NCI-H226 (cell line): ENCODE measurements at regions not wholly inside any gene's neighbourhood (a gene's known extent, or its start where the extent isn't known, plus 50 kb on each side); places are given as distances from the start of the nearest gene placed in this dataset.
"Not testable (repeated sequence)": the region's sequence is repeated elsewhere in the genome, so short reads cannot be mapped to it uniquely, and the experiment has no call there.

ENCODE experiments used
- DNase-seq: peaks from one replicate; pipeline ENCODE4 v3.0.0-alpha.2; 2015

DNA sequence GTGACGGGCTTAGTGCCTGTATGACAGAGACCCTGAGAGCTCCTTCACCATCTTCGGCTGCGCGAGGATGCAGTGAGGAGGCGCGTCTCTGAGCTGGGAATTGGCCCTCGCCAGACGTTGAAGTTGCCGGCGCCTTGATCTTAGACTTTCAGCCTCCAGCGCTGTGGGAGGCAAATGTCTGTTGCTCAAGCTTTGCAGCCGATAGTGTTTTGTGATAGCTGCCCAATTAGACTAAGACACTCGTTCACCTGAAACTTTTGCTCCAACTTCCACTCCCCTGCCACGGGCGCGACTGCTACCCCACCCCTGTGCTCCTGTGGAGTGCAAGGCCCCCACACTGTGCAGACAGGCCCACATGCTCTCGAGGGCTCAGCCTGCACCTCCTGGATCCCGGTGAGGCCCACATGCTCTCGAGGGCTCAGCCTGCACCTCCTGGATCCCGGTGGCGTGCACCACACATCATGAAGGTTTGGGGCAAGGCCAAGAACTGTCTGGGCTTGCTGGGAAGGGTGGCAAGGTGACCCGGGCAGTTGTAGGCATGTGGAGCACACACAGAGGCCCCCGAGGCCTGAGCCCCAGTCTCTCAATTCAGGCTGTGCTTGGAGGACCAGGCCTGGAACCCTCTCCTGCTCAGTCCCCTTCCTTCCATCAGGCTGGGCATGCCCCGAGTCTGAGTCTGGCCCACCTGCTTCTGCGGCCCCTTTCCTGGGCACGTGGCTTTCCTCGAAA is 324.6 kb downstream of the TMEM121 start:
- DNase-seq = no peak

DNA sequence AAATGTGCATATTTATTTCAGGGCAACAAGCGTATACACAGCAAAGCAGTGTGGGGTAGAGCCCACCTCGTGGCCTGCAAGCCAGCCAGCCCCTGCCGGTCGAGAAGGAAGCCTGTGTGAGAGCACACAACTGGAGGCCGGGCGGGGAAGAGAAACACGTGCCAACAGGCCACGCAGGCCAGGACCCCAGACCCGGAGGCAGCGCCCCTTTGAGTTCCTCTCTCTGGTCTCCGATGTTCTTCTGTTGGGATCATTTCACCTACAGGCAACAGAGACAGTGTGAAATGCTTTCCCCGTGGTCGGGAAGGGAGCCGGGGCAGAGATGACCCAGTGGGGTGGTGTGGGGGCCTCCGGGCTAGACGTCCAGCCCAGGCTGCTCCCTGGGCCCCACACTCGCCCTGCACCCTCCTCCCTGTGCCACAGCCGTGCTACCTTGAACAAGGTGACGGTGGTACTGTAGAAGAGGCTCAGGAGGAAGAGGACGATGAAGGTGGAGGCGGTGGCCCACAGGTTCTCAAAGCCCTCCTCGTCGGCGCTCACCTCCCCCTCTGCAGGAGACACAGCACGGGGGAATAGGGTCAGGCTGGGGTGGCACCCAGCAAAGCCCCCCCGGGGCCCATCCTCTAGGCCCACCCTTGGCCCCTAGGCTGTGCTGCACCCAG is 325.5 kb downstream of the TMEM121 start:
- no peak for DNase-seq

DNA sequence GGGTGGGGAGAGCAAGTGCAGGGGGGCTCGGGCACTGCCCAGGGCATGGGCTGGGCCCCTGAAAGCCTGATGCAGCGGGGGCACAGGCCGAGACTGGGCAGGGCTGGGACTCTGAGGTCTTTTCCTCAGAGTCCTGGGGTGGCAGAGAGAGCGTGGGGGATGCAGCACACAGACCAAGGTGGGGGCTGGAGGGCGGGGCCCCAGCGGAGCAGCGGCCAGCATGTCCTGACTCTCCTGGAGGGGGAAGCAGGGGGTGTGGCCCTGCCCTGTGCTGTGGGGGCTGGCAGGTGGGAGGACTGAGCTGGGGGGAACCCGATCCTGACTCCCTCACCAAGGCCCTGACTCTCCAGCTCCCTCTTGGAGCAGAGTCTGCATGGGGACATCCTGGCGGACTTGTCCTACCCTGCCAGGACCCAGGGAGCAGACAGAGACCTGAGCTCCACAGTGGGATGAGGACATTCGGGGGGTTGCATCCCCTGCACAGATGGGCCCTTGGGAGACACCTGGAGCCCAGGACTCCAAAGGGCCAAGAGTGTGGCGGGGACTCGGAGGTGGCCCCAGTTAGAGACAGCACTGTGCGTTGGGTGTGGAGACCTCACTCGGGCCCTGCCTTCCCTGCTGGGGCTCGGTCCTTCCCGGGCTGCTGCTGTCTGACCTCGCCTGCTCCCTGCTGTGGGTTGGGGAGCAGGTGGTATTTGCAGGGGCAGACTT is 326.1 kb downstream of the TMEM121 start:
- no peak for DNase-seq

DNA sequence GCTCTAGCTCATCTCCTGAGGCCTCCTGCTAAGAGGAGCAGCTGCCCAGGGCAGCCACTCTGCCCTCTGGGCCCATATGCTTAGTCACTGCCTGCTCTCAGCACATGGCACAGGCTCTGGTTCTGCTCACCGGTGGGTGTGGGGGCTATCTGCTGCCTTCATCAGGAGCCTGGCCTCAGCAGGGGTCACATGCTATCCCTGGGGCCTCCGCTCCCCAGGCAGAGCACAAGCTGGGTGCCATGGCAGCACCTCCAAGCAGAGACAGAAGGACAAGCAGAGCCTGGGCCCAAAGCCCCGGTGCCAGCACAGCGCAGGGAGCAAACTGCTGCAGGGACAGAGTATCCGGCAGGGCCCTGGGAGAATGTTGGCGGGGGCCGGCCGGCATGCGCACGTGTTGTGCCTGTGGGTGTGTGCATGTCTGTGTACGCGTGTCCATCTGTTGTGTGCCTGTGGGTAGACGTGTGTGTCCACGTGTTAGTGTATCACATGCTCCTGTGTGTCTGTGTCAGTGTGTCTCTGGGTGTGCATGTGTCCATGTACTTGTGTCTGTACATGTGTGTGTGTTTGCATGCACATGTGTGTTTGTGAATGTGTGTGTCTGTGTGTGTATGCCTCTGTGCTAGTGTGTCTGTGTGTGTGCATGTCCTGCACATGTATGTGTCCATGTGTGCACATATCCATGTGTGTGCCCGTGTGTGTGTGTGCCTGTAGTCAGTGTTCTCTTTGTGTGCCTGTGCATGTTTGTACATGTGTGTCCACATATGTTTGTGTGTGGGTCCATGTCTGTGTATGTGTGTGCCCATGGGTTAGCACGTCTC is 326.9 kb downstream of the TMEM121 start:
- no peak for DNase-seq

DNA sequence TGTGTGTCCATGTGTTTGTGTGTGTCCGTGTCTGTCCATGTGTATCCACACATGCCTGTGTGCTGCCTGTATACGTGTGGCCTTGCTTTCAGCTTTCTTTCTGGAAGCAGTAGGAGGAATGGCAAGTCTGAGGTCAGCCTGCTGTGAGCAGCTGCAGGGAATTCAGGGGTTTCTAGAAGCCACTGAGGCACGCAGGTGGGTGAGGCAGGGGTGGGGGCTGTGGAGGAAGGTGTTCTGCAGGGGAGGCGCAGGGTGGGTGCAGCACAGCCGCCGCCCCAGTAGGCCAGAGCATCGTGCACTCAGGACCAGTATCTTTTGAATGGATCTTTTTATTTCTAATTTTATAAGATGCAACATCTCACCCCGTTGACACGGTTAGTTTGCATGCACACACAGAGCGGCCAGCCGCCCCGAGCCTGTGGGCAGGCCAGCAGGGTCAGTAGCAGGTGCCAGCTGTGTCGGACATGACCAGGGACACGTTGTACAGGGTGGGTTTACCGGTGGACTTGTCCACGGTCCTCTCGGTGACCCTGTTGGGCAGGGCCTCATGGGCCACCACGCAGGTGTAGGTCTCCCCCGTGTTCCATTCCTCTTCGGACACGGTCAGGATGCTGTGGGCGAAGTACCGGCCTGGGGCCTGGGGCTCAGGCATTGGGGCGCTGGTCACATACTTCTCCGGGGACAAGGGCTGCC is 327.7 kb downstream of the TMEM121 start:
- no peak for DNase-seq

DNA sequence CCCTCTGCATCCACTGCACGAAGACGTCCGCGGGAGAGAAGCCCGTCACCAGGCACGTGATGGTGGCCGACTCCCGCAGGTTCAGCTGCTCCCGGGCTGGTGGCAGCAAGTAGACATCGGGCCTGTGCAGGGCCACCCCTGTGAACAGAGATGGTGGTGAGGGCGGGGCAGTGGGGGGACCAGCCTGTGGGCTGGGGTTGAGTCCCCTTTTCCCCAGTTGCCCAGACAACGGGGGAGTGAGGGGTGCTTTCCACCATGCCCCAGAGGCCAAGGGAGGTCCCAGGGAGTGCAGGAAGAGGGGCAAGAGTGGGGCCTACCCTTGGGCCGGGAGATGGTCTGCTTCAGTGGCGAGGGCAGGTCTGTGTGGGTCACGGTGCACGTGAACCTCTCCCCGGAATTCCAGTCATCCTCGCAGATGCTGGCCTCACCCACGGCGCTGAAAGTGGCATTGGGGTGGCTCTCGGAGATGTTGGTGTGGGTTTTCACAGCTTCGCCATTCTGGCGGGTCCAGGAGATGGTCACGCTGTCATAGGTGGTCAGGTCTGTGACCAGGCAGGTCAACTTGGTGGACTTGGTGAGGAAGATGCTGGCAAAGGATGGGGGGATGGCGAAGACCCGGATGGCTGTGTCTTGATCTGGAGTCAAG is 328.3 kb downstream of the TMEM121 start:
- DNase-seq = no peak

DNA sequence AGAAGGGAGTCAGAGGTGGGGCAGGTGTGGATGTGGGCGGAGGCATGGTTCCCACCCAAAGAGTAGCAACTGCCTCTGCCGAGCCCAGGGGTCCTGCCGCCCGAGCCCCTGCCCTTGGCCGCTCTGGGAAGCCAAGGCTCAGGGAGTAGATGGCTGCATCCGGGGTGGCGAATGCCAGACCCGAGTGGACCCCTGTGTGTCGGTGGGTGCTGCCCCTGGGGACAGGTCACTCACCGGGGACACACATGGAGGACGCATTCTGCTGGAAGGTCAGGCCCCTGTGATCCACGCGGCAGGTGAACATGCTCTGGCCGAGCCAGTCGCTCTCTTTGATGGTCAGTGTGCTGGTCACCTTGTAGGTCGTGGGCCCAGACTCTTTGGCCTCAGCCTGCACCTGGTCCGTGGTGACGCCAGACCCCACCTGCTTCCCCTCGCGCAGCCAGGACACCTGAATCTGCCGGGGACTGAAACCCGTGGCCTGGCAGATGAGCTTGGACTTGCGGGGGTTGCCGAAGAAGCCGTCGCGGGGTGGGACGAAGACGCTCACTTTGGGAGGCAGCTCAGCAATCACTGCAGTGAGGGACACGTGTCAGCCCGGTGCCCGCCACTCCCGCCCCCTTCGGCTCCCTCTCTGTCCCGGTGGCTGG is 329.0 kb downstream of the TMEM121 start:
- DNase-seq = no peak

DNA sequence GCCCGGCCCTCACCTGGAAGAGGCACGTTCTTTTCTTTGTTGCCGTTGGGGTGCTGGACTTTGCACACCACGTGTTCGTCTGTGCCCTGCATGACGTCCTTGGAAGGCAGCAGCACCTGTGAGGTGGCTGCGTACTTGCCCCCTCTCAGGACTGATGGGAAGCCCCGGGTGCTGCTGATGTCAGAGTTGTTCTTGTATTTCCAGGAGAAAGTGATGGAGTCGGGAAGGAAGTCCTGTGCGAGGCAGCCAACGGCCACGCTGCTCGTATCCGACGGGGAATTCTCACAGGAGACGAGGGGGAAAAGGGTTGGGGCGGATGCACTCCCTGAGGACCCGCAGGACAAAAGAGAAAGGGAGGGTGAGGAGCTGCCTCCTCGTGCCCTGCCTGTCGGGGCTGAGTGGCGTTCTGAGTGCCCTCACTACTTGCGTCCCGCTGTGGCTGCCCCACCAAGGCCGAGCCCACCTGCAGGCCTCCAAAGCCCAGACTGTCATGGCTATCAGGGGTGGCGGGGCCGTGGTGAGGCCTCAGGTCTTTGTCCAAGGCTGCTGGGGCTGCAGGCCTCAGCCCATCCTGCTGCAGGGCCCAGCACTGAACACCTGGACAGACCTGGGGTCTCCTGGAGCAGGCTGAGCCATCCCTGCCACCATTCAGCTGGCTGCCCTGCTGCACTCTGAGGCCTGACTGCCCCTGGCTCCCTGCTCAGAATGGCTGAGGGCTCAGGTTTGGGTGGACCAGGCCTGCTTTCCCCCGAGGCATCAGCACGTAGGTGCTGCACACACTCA is 329.7 kb downstream of the TMEM121 start:
- DNase-seq = no peak

DNA sequence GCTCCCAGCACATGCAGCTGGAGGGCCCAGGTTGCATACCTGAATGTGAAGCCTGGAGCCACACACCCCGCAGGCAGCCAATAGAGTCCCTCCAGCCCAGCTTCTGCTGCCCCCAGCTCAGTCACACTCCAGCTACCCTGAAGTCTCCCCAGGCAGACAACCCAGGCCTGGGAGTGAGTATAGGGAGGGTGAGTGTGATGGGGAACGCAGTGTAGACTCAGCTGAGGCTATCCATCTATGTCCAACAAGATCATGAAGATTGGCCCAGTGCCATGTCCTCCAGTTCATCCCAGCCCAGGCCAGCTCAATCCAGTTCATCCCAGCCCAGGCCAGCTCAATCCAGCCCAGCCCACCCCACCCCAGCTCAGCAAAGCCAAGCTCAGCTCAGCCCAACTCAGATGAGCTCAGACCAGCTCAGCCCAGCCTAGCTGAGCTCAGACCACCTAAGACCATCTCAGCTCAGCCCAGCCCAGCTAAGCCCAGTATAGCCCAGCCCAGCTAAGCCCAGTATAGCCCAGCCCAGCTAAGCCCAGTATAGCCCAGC is 330.4 kb downstream of the TMEM121 start:
- no peak for DNase-seq

DNA sequence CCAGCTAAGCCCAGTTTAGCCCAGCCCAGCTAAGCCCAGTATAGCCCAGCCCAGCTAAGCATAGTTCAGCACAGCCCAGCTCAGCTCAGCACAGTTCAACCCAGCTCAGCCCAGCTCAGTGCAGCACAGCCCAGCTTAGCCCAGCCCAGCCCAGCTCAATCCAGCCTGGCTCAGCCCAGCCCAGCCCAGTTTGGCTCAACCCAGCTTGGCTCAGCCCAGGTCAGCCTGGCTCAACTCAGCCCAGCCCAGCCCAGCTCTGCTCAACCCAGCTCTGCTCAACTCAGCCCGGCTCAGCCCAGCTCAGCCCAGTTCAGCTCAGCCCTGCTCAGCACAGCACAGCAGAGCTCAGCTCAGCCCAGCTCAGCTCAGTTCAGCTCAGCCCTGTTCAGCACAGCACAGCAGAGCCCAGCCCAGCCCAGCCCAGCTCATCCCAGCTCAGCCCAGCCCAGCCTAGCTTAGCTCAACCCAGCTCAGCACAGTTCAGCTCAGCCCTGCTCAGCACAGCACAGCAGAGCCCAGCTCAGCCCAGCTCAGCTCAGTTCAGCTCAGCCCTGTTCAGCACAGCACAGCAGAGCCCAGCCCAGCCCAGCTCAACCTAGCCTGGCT is 330.9 kb downstream of the TMEM121 start:
- DNase-seq = no peak

DNA sequence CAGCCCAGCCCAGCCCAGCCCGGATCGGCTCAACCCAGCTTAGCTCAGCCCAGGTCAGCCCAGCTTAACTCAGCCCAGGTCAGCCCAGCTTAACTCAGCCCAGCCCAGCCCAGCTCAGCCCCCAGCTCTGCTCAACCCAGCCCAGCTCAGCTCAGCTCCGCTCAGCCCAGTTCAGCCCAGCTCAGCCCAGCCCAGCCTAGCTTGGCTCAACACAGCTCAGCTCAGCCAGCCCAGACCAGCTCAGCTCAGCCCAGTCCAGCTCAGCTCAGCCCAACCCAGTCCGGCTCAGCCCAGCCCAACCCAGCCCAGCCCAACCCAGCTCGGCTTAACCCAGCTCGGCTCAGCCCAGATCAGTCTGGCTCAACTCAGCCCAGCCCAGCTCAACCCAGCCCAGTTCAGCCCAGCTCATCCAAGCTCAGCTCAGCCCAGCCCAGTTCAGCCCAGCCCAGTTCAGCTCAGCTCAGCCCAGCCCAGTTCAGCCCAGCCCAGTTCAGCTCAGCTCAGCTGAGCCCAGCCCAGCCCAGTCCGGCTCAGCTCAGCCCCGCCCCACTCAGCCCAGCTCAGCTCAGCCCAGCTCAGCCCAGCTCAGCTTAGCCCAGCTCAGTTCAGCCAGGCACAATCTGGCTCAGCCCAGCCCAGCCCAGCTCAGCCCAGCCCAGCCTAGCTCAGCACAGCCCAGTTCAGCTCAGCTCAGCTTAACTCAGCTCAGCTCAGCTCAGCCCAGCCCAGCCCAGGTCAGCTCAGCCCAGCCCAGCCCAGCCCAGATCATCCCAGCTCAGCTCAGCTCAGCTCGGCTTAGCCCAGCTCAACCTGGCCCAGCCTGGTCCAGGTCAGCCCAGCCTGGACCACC is 331.7 kb downstream of the TMEM121 start:
- no peak for DNase-seq

DNA sequence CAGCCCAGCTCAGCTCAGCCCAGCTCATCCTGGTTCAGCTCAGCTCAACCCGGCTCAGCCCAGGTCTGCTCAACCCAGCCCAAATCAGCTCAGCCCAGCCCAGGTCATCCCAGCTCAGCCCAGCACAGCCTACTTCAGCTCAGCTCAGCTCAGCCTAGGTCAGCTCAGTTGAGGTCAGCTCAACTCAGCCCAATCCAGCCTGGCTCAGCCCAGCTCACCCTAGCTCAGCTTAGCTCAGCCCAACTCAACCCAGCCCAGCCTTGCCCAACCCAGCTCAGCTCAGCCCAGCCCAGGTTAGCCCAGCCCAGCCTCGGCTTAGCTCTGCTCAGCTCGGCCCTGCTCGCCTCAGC is 332.3 kb downstream of the TMEM121 start:
- DNase-seq = no peak

DNA sequence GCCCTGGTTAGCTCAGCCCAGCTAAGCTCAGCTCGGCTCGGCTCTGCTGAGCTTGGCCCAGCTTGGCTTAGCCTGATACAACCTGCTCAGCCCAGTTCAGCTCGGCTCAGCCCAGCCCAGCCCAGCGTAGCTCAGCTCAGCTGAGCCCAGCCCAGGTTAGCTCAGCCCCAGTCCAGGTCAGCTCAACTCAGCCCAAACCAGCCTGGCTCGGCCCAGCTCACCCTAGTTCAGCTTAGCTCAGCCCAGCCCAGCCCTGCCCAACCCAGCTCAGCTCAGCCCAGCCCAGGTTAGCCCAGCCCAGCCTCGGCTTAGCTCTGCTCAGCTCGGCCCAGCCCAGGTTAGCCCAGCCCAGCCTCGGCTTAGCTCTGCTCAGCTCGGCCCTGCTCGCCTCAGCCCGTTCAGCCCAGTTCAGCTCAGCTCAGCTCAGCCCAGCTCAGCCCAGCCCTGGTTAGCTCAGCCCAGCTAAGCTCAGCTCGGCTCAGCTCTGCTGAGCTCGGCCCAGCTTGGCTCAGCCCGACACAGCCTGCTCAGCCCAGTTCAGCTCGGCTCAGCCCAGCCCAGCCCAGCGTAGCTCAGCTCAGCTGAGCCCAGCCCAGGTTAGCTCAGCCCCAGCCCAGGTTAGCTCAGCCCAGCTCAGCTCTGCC is 332.8 kb downstream of the TMEM121 start:
- not testable (repeated sequence) for DNase-seq

DNA sequence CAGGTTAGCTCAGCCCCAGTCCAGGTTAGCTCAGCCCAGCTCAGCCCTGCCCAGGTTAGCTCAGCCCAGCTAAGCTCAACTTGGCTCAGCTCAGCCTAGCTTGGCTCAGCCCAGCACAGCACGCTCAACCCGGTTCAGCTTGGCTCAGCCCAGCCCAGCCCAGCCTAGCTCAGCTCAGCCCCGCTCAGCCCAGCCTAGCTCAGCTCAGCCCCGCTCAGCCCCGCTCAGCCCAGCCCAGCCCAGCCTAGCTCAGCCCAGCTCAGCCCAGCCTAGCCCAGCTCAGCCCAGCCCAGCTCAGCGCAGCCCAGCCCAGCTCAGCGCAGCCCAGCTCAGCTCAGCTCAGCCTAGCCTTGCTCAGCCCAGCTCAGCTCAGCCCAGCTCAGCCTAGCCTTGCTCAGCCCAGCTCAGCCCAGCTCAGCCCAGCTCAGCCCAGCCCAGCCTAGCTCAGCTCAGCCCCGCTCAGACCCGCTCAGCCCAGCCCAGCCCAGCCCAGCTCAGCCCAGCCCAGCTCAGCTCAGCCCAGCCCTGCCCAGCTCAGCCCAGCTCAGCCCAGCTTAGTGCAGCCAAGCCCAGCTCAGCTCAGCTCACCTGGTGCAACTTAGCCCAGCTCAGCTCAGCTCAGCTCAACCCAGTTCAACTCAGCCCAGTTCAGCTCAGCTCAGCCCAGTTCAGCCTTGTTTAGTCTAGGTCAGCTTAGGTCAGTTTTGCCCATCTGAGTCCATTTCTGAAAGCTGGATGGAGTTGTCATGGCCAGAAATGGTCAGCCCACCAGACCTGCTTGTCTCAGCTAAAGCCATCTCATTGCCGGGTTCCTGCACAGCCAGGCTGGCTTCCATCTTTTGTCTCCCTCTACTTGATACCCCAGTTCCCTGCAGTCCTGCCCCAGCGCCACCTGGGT is 333.6 kb downstream of the TMEM121 start:
- no peak for DNase-seq

DNA sequence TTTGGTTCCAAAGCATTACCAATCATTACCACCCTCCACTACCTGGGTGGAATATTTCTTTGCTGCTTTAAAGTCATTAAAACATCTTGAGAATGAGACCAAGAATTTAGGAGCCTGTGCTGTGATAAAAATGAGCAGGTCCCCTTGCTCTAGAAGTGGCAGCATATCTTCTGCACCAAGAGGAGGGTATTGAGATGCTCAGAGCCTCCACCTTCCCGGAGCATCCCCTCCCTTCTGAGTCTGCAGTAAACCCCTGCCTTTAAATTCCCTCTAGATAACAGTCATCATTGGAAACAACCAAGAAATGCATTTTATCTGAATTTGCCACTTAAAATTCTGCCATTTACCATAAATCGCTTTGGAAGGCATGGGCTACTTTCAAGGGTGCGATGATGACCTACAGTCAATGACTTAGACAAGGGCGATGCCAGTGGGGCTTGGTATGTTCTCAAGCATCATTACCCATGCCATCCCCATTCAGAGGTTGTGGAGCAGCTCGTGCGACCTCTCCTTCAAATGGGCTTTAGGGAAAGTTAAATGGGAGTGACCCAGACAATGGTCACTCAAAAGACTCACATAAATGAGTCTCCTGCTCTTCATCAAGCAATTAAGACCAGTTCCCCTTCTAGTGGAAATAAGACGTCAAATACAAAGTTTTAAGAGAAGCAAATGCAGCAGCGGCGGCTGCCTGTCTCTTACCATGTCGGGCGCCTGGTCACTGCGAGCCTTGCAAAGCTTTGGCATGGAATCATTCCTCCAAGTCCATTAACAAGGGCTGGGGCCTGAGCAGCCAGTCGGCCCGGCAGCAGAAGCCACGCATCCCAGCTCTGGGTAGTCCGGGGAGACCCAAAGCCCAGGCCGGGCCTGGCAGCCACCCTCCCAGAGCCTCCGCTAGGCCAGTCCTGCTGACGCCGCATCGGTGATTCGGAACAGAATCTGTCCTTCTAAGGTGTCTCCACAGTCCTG is 334.5 kb downstream of the TMEM121 start:
- no peak for DNase-seq

DNA sequence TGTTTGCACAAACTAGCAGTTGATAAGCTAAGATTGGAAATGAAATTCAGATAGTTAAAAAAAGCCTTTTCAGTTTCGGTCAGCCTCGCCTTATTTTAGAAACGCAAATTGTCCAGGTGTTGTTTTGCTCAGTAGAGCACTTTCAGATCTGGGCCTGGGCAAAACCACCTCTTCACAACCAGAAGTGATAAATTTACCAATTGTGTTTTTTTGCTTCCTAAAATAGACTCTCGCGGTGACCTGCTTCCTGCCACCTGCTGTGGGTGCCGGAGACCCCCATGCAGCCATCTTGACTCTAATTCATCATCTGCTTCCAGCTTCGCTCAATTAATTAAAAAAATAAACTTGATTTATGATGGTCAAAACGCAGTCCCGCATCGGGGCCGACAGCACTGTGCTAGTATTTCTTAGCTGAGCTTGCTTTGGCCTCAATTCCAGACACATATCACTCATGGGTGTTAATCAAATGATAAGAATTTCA is 335.6 kb downstream of the TMEM121 start:
- DNase-seq = no peak
